Esophagus (tissue), 2 donors: ENCODE measurements at regions not wholly inside any gene's neighbourhood (a gene's known extent, or its start where the extent isn't known, plus 50 kb on each side); places are given as distances from the start of the nearest gene placed in this dataset.

Experiments
- H3K27ac ChIP-seq, 2 donors: one replicate each; pipeline ENCODE4 v1.5.1; 2013; ENCODE audit warnings: low read depth in 2 of 2, mild to moderate bottlenecking in 2 of 2, inconsistent platforms in 1 of 2, low read length in 1 of 2, moderate library complexity in 1 of 2
- H3K27me3 ChIP-seq, 2 donors: one replicate each; pipeline ENCODE4 v1.6.1; 2013; ENCODE audit warnings: low read length in 2 of 2, control low read depth in 1 of 2, mild to moderate bottlenecking in 1 of 2; ENCODE audit not compliant: insufficient read depth in 2 of 2, control insufficient read depth in 1 of 2
- H3K36me3 ChIP-seq, 2 donors: one replicate each; pipeline ENCODE4 v1.6.1; 2013; ENCODE audit warnings: low read length in 1 of 2; ENCODE audit not compliant: control insufficient read depth in 2 of 2, insufficient read depth in 2 of 2
- H3K4me1 ChIP-seq, 2 donors: one replicate each; pipeline ENCODE4 v1.6.1; 2013; ENCODE audit warnings: low read length in 1 of 2; ENCODE audit not compliant: control insufficient read depth in 2 of 2, insufficient read depth in 2 of 2
- H3K4me3 ChIP-seq, 2 donors: one replicate each; pipeline ENCODE4 v1.5.1; 2013; ENCODE audit warnings: low read length in 2 of 2, mild to moderate bottlenecking in 2 of 2, low read depth in 1 of 2, moderate library complexity in 1 of 2
- H3K9me3 ChIP-seq, 2 donors: one replicate each; pipeline ENCODE4 v1.6.1; 2013; ENCODE audit warnings: mild to moderate bottlenecking in 2 of 2, low read depth in 1 of 2, low read length in 1 of 2, moderate library complexity in 1 of 2; ENCODE audit not compliant: control insufficient read depth in 2 of 2, insufficient read depth in 1 of 2
- WGBS, 2 donors: extraction: QIAGEN DNeasy Blood & Tissue Kit; methylation state at CpG; one replicate each; pipeline ENCODE4 v1.1.7; 2013; 5-methylcytosine and 5-hydroxymethylcytosine counted together
- donor health status: healthy with polysubstance abuse.
- donor health status: Bipolar disorder and iron deficiency.

GRCh38 chr7:57361406-57361805, 88.6 kb upstream of the ZNF716 start:
- Histone ChIP-seq H3K27ac (no peak overlapping the region), H3K9me3 (peaks cover 18 to 26% of the 10 kb centered on the region in 2 donors), H3K4me1 (no peaks in the 10 kb centered on the region), H3K36me3 (no peaks in the 10 kb centered on the region), H3K27me3 (no peaks in the 10 kb centered on the region), H3K4me3 (no peak overlapping the region)
- whole genome bisulfite sequencing, 2 donors: 89 to 100% methylated on average over 2 of the region's 2 CpGs

- H3K9me3 ChIP-seq: peaks cover 18 to 30% of the 10 kb centered on the region in 2 donors
- WGBS, 2 donors: 67 to 76% methylated on average over 5 of the region's 5 CpGs
- H3K4me1 ChIP-seq: no peaks in the 10 kb centered on the region
- no peak overlapping the region for H3K27ac ChIP-seq
- H3K36me3 ChIP-seq: no peaks in the 10 kb centered on the region
- no peaks in the 10 kb centered on the region for H3K27me3 ChIP-seq
- no peak overlapping the region for H3K4me3 ChIP-seq
Measured at GRCh38 chr7:57362868-57363267, 87.1 kb upstream of the ZNF716 start.

GRCh38 chr7:57363321-57363720, 86.7 kb upstream of the ZNF716 start:
- no peak overlapping the region for H3K27ac ChIP-seq
- H3K9me3 ChIP-seq: peaks cover 18 to 28% of the 10 kb centered on the region in 2 donors
- no peaks in the 10 kb centered on the region for H3K36me3 ChIP-seq
- 68 to 79% methylated on average over 8 of the region's 8 CpGs for WGBS, 2 donors
- H3K4me3 ChIP-seq: no peak overlapping the region
- H3K4me1 ChIP-seq: no peaks in the 10 kb centered on the region
- no peaks in the 10 kb centered on the region for H3K27me3 ChIP-seq

GRCh38 chr7:57364933-57365710, 84.9 kb upstream of the ZNF716 start:
- no peak overlapping the region for H3K27ac ChIP-seq
- H3K4me3 ChIP-seq: no peak overlapping the region
- H3K36me3 ChIP-seq: no peaks in the 10 kb centered on the region
- WGBS, 2 donors: 79 to 86% methylated on average over 16 to 17 of the region's 17 CpGs
- no peaks in the 10 kb centered on the region for H3K27me3 ChIP-seq
- no peaks in the 10 kb centered on the region for H3K4me1 ChIP-seq
- peaks cover 17 to 26% of the 10 kb centered on the region in 2 donors for H3K9me3 ChIP-seq

DNA sequence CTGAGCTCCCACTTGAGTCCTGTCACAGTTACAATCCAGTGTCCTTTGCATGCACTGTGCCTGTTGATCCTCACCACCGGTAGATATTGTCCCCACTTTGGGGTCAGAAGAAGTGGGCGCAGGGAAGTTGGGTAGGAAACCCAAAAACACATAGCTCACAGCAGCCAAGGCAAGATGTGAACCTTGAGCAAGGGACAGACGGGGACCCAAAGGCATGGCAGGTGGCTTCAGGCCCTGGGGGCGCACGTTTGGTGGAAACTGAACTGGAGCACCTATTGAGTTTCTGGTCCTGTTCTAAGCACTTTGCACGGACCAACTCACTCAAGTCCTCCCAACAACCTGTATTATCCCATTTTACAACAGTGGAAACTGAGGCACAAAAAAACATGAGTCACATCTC, 82.8 kb upstream of the ZNF716 start:
- Histone ChIP-seq H3K4me3 (no peak overlapping the region), H3K4me1 (no peaks in the 10 kb centered on the region), H3K36me3 (no peaks in the 10 kb centered on the region), H3K27me3 (no peaks in the 10 kb centered on the region), H3K9me3 (peaks cover 11 to 24% of the 10 kb centered on the region in 2 donors), H3K27ac (no peak overlapping the region)
- WGBS, 2 donors: 75 to 78% methylated on average over 6 of the region's 6 CpGs

DNA sequence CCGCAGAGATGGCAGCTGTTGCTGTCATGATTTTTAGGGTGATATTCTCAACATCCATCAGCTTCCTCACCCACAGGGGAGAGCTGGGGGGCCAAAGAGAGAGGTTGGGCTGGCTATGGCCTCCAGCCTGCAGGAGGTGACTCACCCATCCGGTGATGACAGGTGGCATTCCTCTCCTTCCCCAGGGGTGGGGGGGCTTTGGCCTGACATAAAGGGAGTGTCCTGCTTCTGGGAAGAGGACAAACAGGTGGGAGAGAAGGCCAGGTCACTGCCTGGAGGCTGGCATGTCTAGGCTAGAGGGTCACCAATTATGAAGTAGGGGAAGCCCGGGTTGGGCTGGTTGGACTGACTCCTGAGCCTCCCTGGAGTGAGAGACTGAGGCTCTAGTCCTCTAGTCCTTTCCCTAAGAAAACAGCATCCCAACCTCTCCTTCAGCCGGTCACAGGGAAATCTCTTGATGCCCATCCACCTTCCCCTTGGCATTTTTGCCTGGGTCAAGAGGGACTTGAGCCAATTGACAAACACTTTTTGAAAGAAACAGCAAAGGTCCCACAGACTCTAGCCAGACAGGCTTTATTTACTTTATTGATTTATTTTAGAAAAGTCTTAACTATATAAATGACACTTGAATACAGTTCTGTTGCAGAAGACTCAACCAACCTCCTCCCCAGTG, 79.8 kb upstream of the ZNF716 start:
- Histone ChIP-seq H3K4me3 (no peak overlapping the region), H3K36me3 (no peaks in the 10 kb centered on the region), H3K27me3 (no peaks in the 10 kb centered on the region), H3K9me3 (peaks cover 14 to 24% of the 10 kb centered on the region in 2 donors), H3K27ac (no peak overlapping the region), H3K4me1 (no peaks in the 10 kb centered on the region)
- 79 to 88% methylated on average over 4 of the region's 4 CpGs for WGBS, 2 donors

GRCh38 chr7:57370739-57371098, 79.3 kb upstream of the ZNF716 start:
- H3K4me1 ChIP-seq: no peaks in the 10 kb centered on the region
- peaks cover 13 to 21% of the 10 kb centered on the region in 2 donors for H3K9me3 ChIP-seq
- no peaks in the 10 kb centered on the region for H3K27me3 ChIP-seq
- H3K27ac ChIP-seq: no peak overlapping the region
- no peak overlapping the region for H3K4me3 ChIP-seq
- H3K36me3 ChIP-seq: no peaks in the 10 kb centered on the region
- WGBS, 2 donors: 58 to 69% methylated on average over 2 of the region's 2 CpGs

GRCh38 chr7:57375783-57376182, 74.2 kb upstream of the ZNF716 start:
- Histone ChIP-seq H3K4me1 (no peaks in the 10 kb centered on the region), H3K4me3 (no peak overlapping the region)
- WGBS, 2 donors: 53 to 54% methylated on average over 2 of the region's 2 CpGs

DNA sequence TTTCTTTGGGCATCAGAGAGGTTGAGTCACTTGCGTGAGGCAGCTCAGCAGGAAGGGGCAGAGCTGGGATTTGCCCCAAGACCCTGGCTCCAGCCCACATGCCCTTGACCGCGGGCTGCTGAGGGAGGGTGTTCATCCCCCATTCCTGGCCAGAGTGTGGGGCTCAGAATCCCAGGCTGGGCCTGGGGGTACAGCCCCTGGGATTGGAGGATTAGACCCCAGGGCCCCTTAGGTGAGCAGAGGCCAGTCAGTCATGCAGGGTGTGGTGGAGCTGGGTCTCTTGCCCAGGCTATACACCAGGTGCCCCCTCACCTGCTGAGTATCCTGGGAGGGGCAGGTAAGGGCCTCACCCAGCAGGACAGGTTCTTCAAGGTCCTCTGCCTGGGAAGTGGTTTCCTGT, 68.4 kb upstream of the ZNF716 start:
- H3K36me3 ChIP-seq: no peaks in the 10 kb centered on the region
- H3K27ac ChIP-seq: no peak overlapping the region
- H3K4me1 ChIP-seq: no peaks in the 10 kb centered on the region
- H3K4me3 ChIP-seq: no peak overlapping the region
- 86 to 89% methylated on average over 3 of the region's 3 CpGs for WGBS, 2 donors
- H3K27me3 ChIP-seq: no peaks in the 10 kb centered on the region
- H3K9me3 ChIP-seq: peaks cover 20 to 29% of the 10 kb centered on the region in 2 donors

More at GRCh38 chr7:57375783-57376182, 74.2 kb upstream of the ZNF716 start:
- no peaks in the 10 kb centered on the region for H3K27me3 ChIP-seq
- H3K9me3 ChIP-seq: peaks cover 10 to 14% of the 10 kb centered on the region in 2 donors
- H3K36me3 ChIP-seq: no peaks in the 10 kb centered on the region
- no peak overlapping the region for H3K27ac ChIP-seq

GRCh38 chr7:57384380-57384779, 65.6 kb upstream of the ZNF716 start:
- no peaks in the 10 kb centered on the region for H3K27me3 ChIP-seq
- peaks cover 29 to 31% of the 10 kb centered on the region in 2 donors for H3K9me3 ChIP-seq
- WGBS, 2 donors: 82 to 84% methylated on average over 9 of the region's 9 CpGs
- no peaks in the 10 kb centered on the region for H3K4me1 ChIP-seq
- H3K36me3 ChIP-seq: no peaks in the 10 kb centered on the region
- no peak overlapping the region for H3K27ac ChIP-seq
- no peak overlapping the region for H3K4me3 ChIP-seq
